ENCODE measurements at regions not wholly inside any gene's neighbourhood (a gene's known extent, or its start where the extent isn't known, plus 50 kb on each side); places are given as distances from the start of the nearest gene placed in this dataset.
"Not testable (repeated sequence)": the region's sequence is repeated elsewhere in the genome, so short reads cannot be mapped to it uniquely, and the experiment has no call there.

DNA sequence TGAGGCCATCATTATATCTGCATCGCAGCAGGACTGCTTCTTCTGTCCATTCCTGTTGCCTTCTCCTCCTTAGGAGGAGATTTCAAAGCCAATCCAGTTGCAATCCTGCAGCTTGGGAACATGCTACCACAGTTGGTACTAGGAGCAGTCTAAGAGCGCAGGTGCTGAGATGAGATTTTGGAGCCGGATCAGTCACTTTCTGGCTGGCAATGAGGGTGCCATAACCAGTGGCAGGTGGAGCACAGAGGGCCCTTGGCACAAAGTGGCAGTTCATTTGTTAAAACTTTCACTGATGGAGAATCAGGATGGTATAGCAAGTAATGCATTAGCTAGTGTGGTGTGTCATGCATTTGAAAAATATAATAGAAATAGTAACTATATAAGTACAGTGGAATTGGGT is 173.7 kb upstream of the ATP5MC3 start:
- DNase-seq (ENCODE audit: low read depth in 2 of 2): no peak

DNA sequence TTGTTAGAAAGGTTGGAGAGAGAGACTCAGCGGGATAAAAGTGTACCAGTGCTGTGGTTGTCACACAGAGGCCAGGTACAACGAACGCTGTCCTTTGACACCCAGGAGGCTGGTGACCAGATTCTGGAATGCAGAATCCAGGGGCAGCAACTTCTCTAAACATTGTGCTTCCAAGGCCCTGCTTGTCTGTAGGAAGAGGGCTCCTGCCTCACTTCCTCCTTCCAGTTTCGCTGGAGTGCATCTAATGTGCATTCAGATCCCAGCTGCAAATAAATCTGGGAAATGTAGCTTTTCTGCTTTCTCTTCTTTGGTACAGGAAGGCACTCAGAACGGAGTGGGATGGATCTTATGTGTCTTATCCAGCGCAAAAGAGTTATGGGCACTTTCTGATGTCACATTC is 171.8 kb upstream of the ATP5MC3 start:
- no peak for DNase-seq (ENCODE audit: low read depth in 2 of 2)

DNA sequence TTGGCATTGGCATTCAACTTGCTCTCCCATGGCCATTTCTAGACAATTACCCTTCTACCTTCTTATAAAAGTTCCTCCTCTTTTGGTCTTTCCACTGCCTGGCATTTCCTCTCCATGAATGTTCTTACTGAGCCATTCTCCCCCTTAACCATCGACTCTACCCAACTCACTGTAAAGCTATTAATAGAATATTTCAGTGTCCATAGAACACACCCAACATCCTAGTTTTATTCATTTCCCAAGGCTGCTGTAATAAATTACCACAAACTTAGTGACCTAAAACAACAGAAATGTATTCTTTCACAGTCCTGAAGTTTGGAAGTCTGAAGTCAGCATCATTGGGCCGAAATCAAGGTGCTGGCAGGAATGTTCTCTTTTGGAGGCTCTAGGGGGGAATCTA is 170.0 kb upstream of the ATP5MC3 start:
- DNase-seq (ENCODE audit: low read depth in 2 of 2): no peak

GRCh38 chr2:175350105-175350504 is 168.6 kb upstream of the ATP5MC3 start:
- no peak for DNase-seq (ENCODE audit: low read depth in 2 of 2)

GRCh38 chr2:175342085-175342484 is 160.6 kb upstream of the ATP5MC3 start:
- no peak for DNase-seq (ENCODE audit: low read depth in 2 of 2)

GRCh38 chr2:175330195-175330594 is 148.7 kb upstream of the ATP5MC3 start:
- no peak for DNase-seq (ENCODE audit: low read depth in 2 of 2)

- no peak for DNase-seq (ENCODE audit: low read depth in 2 of 2)
Measured at GRCh38 chr2:175326801-175327200, 145.3 kb upstream of the ATP5MC3 start.

GRCh38 chr2:175326164-175326563 is 144.7 kb upstream of the ATP5MC3 start:
- not testable (repeated sequence) for DNase-seq (ENCODE audit: low read depth in 2 of 2)

GRCh38 chr2:175323162-175323561 is 141.7 kb upstream of the ATP5MC3 start:
- DNase-seq (ENCODE audit: low read depth in 2 of 2): no peak

GRCh38 chr2:175318542-175318941 is 137.0 kb upstream of the ATP5MC3 start:
- no peak for DNase-seq (ENCODE audit: low read depth in 2 of 2)

DNA sequence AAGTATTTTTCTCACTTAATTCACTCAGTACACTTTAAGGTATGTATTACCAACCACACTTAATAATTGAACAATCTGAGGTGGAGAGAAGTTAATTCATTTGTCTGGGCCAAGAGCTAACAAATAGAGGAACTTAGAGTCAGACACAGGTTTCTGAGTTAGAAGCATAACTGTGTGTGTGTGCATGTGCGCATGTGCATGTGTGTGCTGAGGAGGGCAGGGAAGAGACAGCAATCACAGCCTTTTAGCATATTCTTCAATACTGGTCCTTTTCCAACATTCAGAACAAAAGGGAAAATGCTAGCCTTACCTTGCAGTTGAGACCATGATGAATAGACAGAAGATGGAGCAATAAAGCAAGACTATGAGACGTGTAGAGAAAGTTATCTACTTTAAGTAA is 136.2 kb upstream of the ATP5MC3 start:
- no peak for DNase-seq (ENCODE audit: low read depth in 2 of 2)

GRCh38 chr2:175312137-175312536 is 130.6 kb upstream of the ATP5MC3 start:
- no peak for DNase-seq (ENCODE audit: low read depth in 2 of 2)

DNA sequence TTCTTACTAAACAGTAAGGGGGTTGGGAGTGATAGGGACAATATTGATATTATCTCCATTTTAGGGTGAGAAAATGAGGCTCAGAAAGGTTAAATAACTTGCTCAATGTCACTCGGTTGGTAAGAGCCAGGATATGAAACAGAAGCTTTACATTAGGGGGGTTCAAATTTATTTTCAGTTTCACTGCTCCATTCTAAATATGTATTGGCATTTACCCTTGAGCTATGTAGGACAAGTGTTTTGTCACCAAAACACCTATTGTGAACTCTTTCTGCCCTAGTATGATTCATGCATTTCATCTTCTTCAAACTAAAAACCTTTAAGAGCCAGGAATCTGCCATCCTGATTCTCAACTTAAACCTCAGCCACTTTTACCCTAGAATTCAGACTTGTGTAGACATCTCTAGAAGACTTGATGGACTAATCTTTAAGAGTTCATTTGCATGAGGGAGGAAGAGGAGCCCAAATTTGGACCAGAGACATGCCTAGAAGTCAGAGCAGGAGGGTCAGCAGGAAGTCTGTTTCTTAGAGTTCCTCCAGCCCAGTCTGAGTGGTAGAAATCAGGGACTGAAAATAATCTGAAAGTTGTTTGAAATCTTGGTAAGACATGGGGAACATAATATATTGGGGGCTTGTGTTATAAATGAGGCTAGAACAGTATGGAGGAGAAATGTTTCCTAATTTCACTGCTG is 129.4 kb upstream of the ATP5MC3 start:
- DNase-seq (ENCODE audit: low read depth in 2 of 2): no peak

GRCh38 chr2:175309799-175310198 is 128.3 kb upstream of the ATP5MC3 start:
- DNase-seq (ENCODE audit: low read depth in 2 of 2): no peak

GRCh38 chr2:175308005-175308404 is 126.5 kb upstream of the ATP5MC3 start:
- no peak for DNase-seq (ENCODE audit: low read depth in 2 of 2)

- no peak for DNase-seq (ENCODE audit: low read depth in 2 of 2)
Measured at GRCh38 chr2:175304541-175304940, 123.0 kb upstream of the ATP5MC3 start.

DNA sequence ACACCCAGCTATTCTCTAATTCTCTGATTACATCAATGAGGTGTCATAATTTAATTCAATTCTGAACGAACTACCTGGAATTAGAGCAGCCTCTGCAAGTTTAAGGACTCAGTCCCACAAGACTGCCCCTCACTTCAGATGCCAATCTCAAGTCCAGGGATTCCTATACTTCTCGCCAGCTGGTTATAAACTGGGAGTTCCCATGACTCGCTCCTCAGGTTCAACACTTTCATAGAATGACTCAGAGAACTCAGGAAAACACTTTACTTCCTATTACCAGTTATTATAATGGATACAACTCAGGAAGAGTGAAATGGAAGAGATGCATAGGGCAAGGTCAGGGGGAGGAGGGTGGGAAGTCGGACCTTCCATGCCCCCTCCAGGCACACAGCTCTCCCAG is 112.3 kb upstream of the ATP5MC3 start:
- no peak for DNase-seq (ENCODE audit: low read depth in 2 of 2)

- DNase-seq (ENCODE audit: low read depth in 2 of 2): no peak
Measured at GRCh38 chr2:175293195-175293594, 111.7 kb upstream of the ATP5MC3 start.

GRCh38 chr2:175282886-175283285 is 101.4 kb upstream of the ATP5MC3 start:
- no peak for DNase-seq (ENCODE audit: low read depth in 2 of 2)

- DNase-seq (ENCODE audit: low read depth in 2 of 2): no peak
Measured at GRCh38 chr2:175282300-175282699, 100.8 kb upstream of the ATP5MC3 start.

DNA sequence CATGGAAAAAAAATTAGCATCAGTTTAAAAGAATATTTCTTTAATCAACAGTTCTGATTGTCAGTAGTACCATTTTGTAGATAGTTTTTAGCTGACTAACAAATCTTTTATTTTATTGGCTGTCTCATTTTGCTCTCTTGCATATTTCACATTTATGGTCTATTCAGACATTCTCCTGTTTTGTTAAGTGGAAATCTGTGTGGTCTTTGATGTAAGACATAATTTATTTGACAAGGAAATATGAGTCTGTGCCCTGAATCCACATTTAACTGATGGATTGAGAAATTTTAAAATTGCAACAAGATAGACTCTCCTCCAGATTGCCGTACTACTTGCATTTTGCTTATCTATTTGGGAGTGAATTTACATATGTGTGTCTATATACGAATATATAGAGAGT is 96.3 kb upstream of the ATP5MC3 start:
- no peak for DNase-seq (ENCODE audit: low read depth in 2 of 2)

- no peak for DNase-seq (ENCODE audit: low read depth in 2 of 2)
Measured at GRCh38 chr2:175275539-175275938, 94.0 kb upstream of the ATP5MC3 start.

- DNase-seq (ENCODE audit: low read depth in 2 of 2): no peak
Measured at GRCh38 chr2:175259164-175259563, 77.7 kb upstream of the ATP5MC3 start.

All from stimulated activated CD4-positive, alpha-beta T cell treated with anti-CD3 and anti-CD28 coated beads, Interleukin-12 subunit alpha, Interleukin-12 subunit beta, amount 100 ng/mL, for 24 hours (primary cell).